Loucy (cell line): ENCODE measurements at regions not wholly inside any gene's neighbourhood (a gene's known extent, or its start where the extent isn't known, plus 50 kb on each side); places are given as distances from the start of the nearest gene placed in this dataset.

Source experiments
- H2AFZ ChIP-seq: fragments of 200-600 bp; sonication (generic); 2 replicates; pipeline ENCODE4 v1.6.0; 2016; ENCODE audit warnings: antibody characterized with exemption, mild to moderate bottlenecking, low read length, moderate library complexity
- H3F3A ChIP-seq: fragments of 200-600 bp; 2 replicates; pipeline ENCODE4 v1.6.0; 2016; ENCODE audit warnings: antibody characterized with exemption, low read depth, mild to moderate bottlenecking
- H3K27me3 ChIP-seq: fragments of 200-600 bp; sonication (generic); 2 replicates; pipeline ENCODE4 v1.6.1; 2014; ENCODE audit warnings: low read length, mild to moderate bottlenecking; ENCODE audit not compliant: insufficient read depth, poor library complexity, severe bottlenecking
- H3K36me3 ChIP-seq: fragments of 200-600 bp; sonication (generic); 2 replicates; pipeline ENCODE4 v1.6.1; 2016; ENCODE audit warnings: low read length; ENCODE audit not compliant: insufficient read depth
- H3K4me1 ChIP-seq: fragments of 200-600 bp; sonication (generic); 2 replicates; pipeline ENCODE4 v1.5.1; 2014; ENCODE audit warnings: low read length, mild to moderate bottlenecking; ENCODE audit not compliant: insufficient read depth, poor library complexity, severe bottlenecking
- H3K4me2 ChIP-seq: fragments of 200-600 bp; sonication (generic); 2 replicates; pipeline ENCODE4 v1.6.0; 2014; ENCODE audit warnings: antibody characterized with exemption, low read length, low read depth, mild to moderate bottlenecking; ENCODE audit not compliant: poor library complexity, severe bottlenecking
- H3K4me3 ChIP-seq: fragments of 200-600 bp; sonication (generic); 2 replicates; pipeline ENCODE4 v1.5.1; 2014; ENCODE audit warnings: low read length, mild to moderate bottlenecking, mixed read lengths; ENCODE audit not compliant: poor library complexity, severe bottlenecking
- H3K79me2 ChIP-seq: fragments of 200-600 bp; sonication (generic); 2 replicates; pipeline ENCODE4 v1.6.1; 2014; ENCODE audit warnings: low read length; ENCODE audit not compliant: insufficient read depth
- H3K9ac ChIP-seq: fragments of 200-600 bp; sonication (generic); 2 replicates; pipeline ENCODE4 v1.6.0; 2014; ENCODE audit warnings: mild to moderate bottlenecking, low read depth, low read length, moderate library complexity; ENCODE audit not compliant: poor library complexity, severe bottlenecking
- H3K9me2 ChIP-seq: fragments of 200-600 bp; sonication (generic); replicated peaks from 2 replicates; pipeline ENCODE4 v1.6.1; 2016; ENCODE audit warnings: low read depth, low read length, mixed read lengths
- H3K9me3 ChIP-seq: fragments of 200-600 bp; sonication (generic); 2 replicates; pipeline ENCODE4 v1.6.1; 2014; ENCODE audit warnings: mild to moderate bottlenecking, antibody characterized with exemption, low read length, low read depth; ENCODE audit not compliant: insufficient read depth
- H4K20me1 ChIP-seq: fragments of 200-600 bp; sonication (generic); 2 replicates; pipeline ENCODE4 v1.6.0; 2014; ENCODE audit warnings: antibody characterized with exemption, low read length, mild to moderate bottlenecking; ENCODE audit not compliant: insufficient read depth, poor library complexity, severe bottlenecking
- CTCF ChIP-seq: fragments of 200-600 bp; sonication (generic); conservative IDR thresholded peaks from 2 replicates; pipeline ENCODE4 v1.5.1; 2014; ENCODE audit warnings: mild to moderate bottlenecking, antibody characterized with exemption, low read length
- EZH2phosphoT487 ChIP-seq: fragments of 200-600 bp; IDR thresholded peaks from 2 replicates; pipeline ENCODE4 v1.6.1; 2018; ENCODE audit warnings: antibody characterized with exemption, mild to moderate bottlenecking, moderate library complexity, borderline replicate concordance

- no peak overlapping the region for H3K4me2 ChIP-seq
- no peaks in the 10 kb centered on the region for H3K36me3 ChIP-seq
- H3K9me3 ChIP-seq = no peaks in the 10 kb centered on the region
- H3F3A ChIP-seq = no peaks in the 10 kb centered on the region
- peaks cover 20% of the 10 kb centered on the region for H3K27me3 ChIP-seq
- H4K20me1 ChIP-seq = no peaks in the 10 kb centered on the region
- no peak overlapping the region for H2AFZ ChIP-seq
- H3K4me3 ChIP-seq = no peak overlapping the region
- no peak overlapping the region for H3K9ac ChIP-seq
- H3K79me2 ChIP-seq = no peaks in the 10 kb centered on the region
- peaks cover 13% of the 10 kb centered on the region for H3K4me1 ChIP-seq
- TF ChIP-seq EZH2phosphoT487 (no peak), CTCF (no peak)
- H3K9me2 ChIP-seq = no peaks in the 10 kb centered on the region
These were observed 87.1 kb upstream of the SIRPA start for GRCh38 chr20:1808101-1808500.

GRCh38 chr20:1807394-1807793, 87.8 kb upstream of the SIRPA start:
- Histone ChIP-seq H2AFZ (no peak overlapping the region), H3K4me2 (no peak overlapping the region), H4K20me1 (no peaks in the 10 kb centered on the region), H3F3A (no peaks in the 10 kb centered on the region), H3K9me2 (no peaks in the 10 kb centered on the region), H3K4me1 (peaks cover 19% of the 10 kb centered on the region), H3K79me2 (no peaks in the 10 kb centered on the region), H3K36me3 (no peaks in the 10 kb centered on the region), H3K9ac (no peak overlapping the region), H3K9me3 (no peaks in the 10 kb centered on the region), H3K27me3 (peaks cover 27% of the 10 kb centered on the region), H3K4me3 (no peak overlapping the region)
- no peak for TF ChIP-seq CTCF
- TF ChIP-seq EZH2phosphoT487 = no peak

GRCh38 chr20:1806456-1806855, 88.8 kb upstream of the SIRPA start:
- H2AFZ ChIP-seq = no peak overlapping the region
- H3K79me2 ChIP-seq = no peaks in the 10 kb centered on the region
- H4K20me1 ChIP-seq = no peaks in the 10 kb centered on the region
- H3K4me3 ChIP-seq = no peak overlapping the region
- TF ChIP-seq EZH2phosphoT487 = no peak
- TF ChIP-seq CTCF = no peak
- H3K4me2 ChIP-seq = no peak overlapping the region
- H3K9me3 ChIP-seq = no peaks in the 10 kb centered on the region
- no peaks in the 10 kb centered on the region for H3K36me3 ChIP-seq
- H3K9me2 ChIP-seq = no peaks in the 10 kb centered on the region
- no peaks in the 10 kb centered on the region for H3F3A ChIP-seq
- peaks cover 16% of the 10 kb centered on the region for H3K4me1 ChIP-seq
- H3K9ac ChIP-seq = no peak overlapping the region
- H3K27me3 ChIP-seq = peaks cover 28% of the 10 kb centered on the region
